Stimulated activated memory B cell treated with anti-CD40 and anti-IgM and Interleukin-4, amounts not matched to agents 10 μg/mL and 1 μg/mL and 100 μg/mL, for 72 hours (primary cell): ENCODE measurements at regions not wholly inside any gene's neighbourhood (a gene's known extent, or its start where the extent isn't known, plus 50 kb on each side); places are given as distances from the start of the nearest gene placed in this dataset.

Source experiments
- ATAC-seq: fragments of 150-1000 bp; cut with Tn5 transposase; 2 replicates; pipeline ENCODE4 v1.10.0; 2021
- H3K27ac Mint-ChIP-seq: one replicate; pipeline ENCODE4 v1.8.0; 2022; ENCODE audit warnings: mild to moderate bottlenecking, mixed read lengths
- H3K27me3 Mint-ChIP-seq: one replicate; pipeline ENCODE4 v1.8.0; 2022; ENCODE audit warnings: mixed read lengths
- H3K36me3 Mint-ChIP-seq: one replicate; pipeline ENCODE4 v1.8.0; 2022; ENCODE audit warnings: mixed read lengths
- H3K4me1 Mint-ChIP-seq: one replicate; pipeline ENCODE4 v1.8.0; 2022; ENCODE audit warnings: mixed read lengths
- H3K4me3 Mint-ChIP-seq: one replicate; pipeline ENCODE4 v1.8.0; 2022; ENCODE audit warnings: mild to moderate bottlenecking, moderate library complexity, mixed read lengths
- H3K9me3 Mint-ChIP-seq: one replicate; pipeline ENCODE4 v1.8.0; 2022; ENCODE audit warnings: mixed read lengths

GRCh38 chr18:25895518-25895917 lies 194.9 kb downstream of the SS18 start:
- Mint-ChIP-seq H3K9me3 (peaks cover 2% of the 10 kb centered on the region), H3K4me3 (no peak overlapping the region), H3K27ac (no peak overlapping the region), H3K4me1 (peaks cover 6% of the 10 kb centered on the region), H3K36me3 (no peaks in the 10 kb centered on the region), H3K27me3 (peaks cover 9% of the 10 kb centered on the region)
- no peak for ATAC-seq

- Mint-ChIP-seq H3K4me1 (no peaks in the 10 kb centered on the region), H3K4me3 (no peak overlapping the region), H3K9me3 (peaks cover 10% of the 10 kb centered on the region), H3K36me3 (no peaks in the 10 kb centered on the region), H3K27me3 (peaks cover 28% of the 10 kb centered on the region), H3K27ac (no peak overlapping the region)
- ATAC-seq, result no peak
Measured at GRCh38 chr18:25886283-25886682, 204.1 kb downstream of the SS18 start.

- Mint-ChIP-seq H3K27me3 (peaks cover 26% of the 10 kb centered on the region), H3K9me3 (peaks cover 10% of the 10 kb centered on the region), H3K36me3 (no peaks in the 10 kb centered on the region), H3K27ac (no peak overlapping the region), H3K4me1 (no peaks in the 10 kb centered on the region), H3K4me3 (no peak overlapping the region)
- ATAC-seq, result no peak
Measured at GRCh38 chr18:25883091-25883490, 207.3 kb downstream of the SS18 start.

GRCh38 chr18:25881149-25881548 lies 209.3 kb downstream of the SS18 start:
- H3K4me1 Mint-ChIP-seq, result no peaks in the 10 kb centered on the region
- H3K36me3 Mint-ChIP-seq, result no peaks in the 10 kb centered on the region
- no peak overlapping the region for H3K4me3 Mint-ChIP-seq
- H3K27me3 Mint-ChIP-seq, result peaks cover 13% of the 10 kb centered on the region
- peaks cover 5% of the 10 kb centered on the region for H3K9me3 Mint-ChIP-seq
- no peak overlapping the region for H3K27ac Mint-ChIP-seq
- ATAC-seq, result no peak

- H3K9me3 Mint-ChIP-seq, result peaks cover 2% of the 10 kb centered on the region
- peaks cover 10% of the 10 kb centered on the region for H3K27me3 Mint-ChIP-seq
- no peak overlapping the region for H3K4me3 Mint-ChIP-seq
- no peaks in the 10 kb centered on the region for H3K36me3 Mint-ChIP-seq
- no peak overlapping the region for H3K27ac Mint-ChIP-seq
- ATAC-seq, result no peak
- H3K4me1 Mint-ChIP-seq, result no peaks in the 10 kb centered on the region
Measured at GRCh38 chr18:25880441-25880840, 210.0 kb downstream of the SS18 start.

- ATAC-seq, result no peak
- no peaks in the 10 kb centered on the region for H3K36me3 Mint-ChIP-seq
- H3K4me3 Mint-ChIP-seq, result no peak overlapping the region
- H3K27ac Mint-ChIP-seq, result no peak overlapping the region
- H3K9me3 Mint-ChIP-seq, result no peaks in the 10 kb centered on the region
- H3K27me3 Mint-ChIP-seq, result peaks cover 16% of the 10 kb centered on the region
- no peaks in the 10 kb centered on the region for H3K4me1 Mint-ChIP-seq
Measured at GRCh38 chr18:25876330-25876948, 214.0 kb downstream of the SS18 start.

GRCh38 chr18:25875551-25876240 lies 214.7 kb downstream of the SS18 start:
- Mint-ChIP-seq H3K4me1 (no peaks in the 10 kb centered on the region), H3K9me3 (no peaks in the 10 kb centered on the region), H3K27ac (no peak overlapping the region), H3K27me3 (peaks cover 21% of the 10 kb centered on the region), H3K4me3 (no peak overlapping the region), H3K36me3 (no peaks in the 10 kb centered on the region)
- ATAC-seq, result no peak

- Mint-ChIP-seq H3K4me1 (no peaks in the 10 kb centered on the region), H3K4me3 (no peak overlapping the region), H3K36me3 (no peaks in the 10 kb centered on the region), H3K9me3 (peaks cover 3% of the 10 kb centered on the region), H3K27ac (no peak overlapping the region), H3K27me3 (peaks cover 37% of the 10 kb centered on the region)
- ATAC-seq, result no peak
Measured at GRCh38 chr18:25873833-25874232, 216.6 kb downstream of the SS18 start.

- Mint-ChIP-seq H3K27me3 (peaks cover 40% of the 10 kb centered on the region), H3K9me3 (peaks cover 3% of the 10 kb centered on the region), H3K36me3 (no peaks in the 10 kb centered on the region), H3K4me1 (no peaks in the 10 kb centered on the region), H3K27ac (no peak overlapping the region), H3K4me3 (no peak overlapping the region)
- no peak for ATAC-seq
Measured at GRCh38 chr18:25866331-25866730, 224.1 kb downstream of the SS18 start.

GRCh38 chr18:25862881-25863600 lies 227.4 kb downstream of the SS18 start:
- Mint-ChIP-seq H3K27me3 (peaks cover 19% of the 10 kb centered on the region), H3K36me3 (no peaks in the 10 kb centered on the region), H3K4me3 (no peak overlapping the region), H3K4me1 (no peaks in the 10 kb centered on the region), H3K9me3 (no peaks in the 10 kb centered on the region), H3K27ac (no peak overlapping the region)
- ATAC-seq, result no peak

- H3K9me3 Mint-ChIP-seq, result no peaks in the 10 kb centered on the region
- H3K27me3 Mint-ChIP-seq, result peaks cover 9% of the 10 kb centered on the region
- H3K4me3 Mint-ChIP-seq, result no peak overlapping the region
- H3K4me1 Mint-ChIP-seq, result no peaks in the 10 kb centered on the region
- ATAC-seq, result no peak
- no peak overlapping the region for H3K27ac Mint-ChIP-seq
- H3K36me3 Mint-ChIP-seq, result no peaks in the 10 kb centered on the region
Measured at GRCh38 chr18:25853691-25854433, 236.6 kb downstream of the SS18 start.

- Mint-ChIP-seq H3K4me3 (no peak overlapping the region), H3K27ac (no peak overlapping the region)
Measured at GRCh38 chr18:25843791-25844190, 246.6 kb downstream of the SS18 start.

GRCh38 chr18:25842665-25843064 lies 247.7 kb downstream of the SS18 start:
- Mint-ChIP-seq H3K27ac (no peak overlapping the region), H3K27me3 (no peaks in the 10 kb centered on the region), H3K4me3 (no peak overlapping the region), H3K4me1 (no peaks in the 10 kb centered on the region), H3K36me3 (no peaks in the 10 kb centered on the region), H3K9me3 (no peaks in the 10 kb centered on the region)
- no peak for ATAC-seq

More at GRCh38 chr18:25843791-25844190, 246.6 kb downstream of the SS18 start:
- Mint-ChIP-seq H3K9me3 (no peaks in the 10 kb centered on the region), H3K36me3 (no peaks in the 10 kb centered on the region), H3K27me3 (no peaks in the 10 kb centered on the region), H3K4me1 (no peaks in the 10 kb centered on the region)
- ATAC-seq, result no peak

- Mint-ChIP-seq H3K9me3 (no peaks in the 10 kb centered on the region), H3K27me3 (peaks cover 16% of the 10 kb centered on the region), H3K27ac (no peak overlapping the region), H3K4me1 (no peaks in the 10 kb centered on the region), H3K36me3 (no peaks in the 10 kb centered on the region), H3K4me3 (no peak overlapping the region)
- ATAC-seq, result no peak
Measured at GRCh38 chr18:25834061-25834460, 256.4 kb downstream of the SS18 start.

- peaks cover 14% of the 10 kb centered on the region for H3K27me3 Mint-ChIP-seq
- no peaks in the 10 kb centered on the region for H3K36me3 Mint-ChIP-seq
- ATAC-seq, result no peak
- no peak overlapping the region for H3K4me3 Mint-ChIP-seq
- H3K4me1 Mint-ChIP-seq, result no peaks in the 10 kb centered on the region
- no peaks in the 10 kb centered on the region for H3K9me3 Mint-ChIP-seq
- no peak overlapping the region for H3K27ac Mint-ChIP-seq
Measured at GRCh38 chr18:25832001-25832604, 258.3 kb downstream of the SS18 start.
